GM12878 (cell line): ENCODE measurements at regions not wholly inside any gene's neighbourhood (a gene's known extent, or its start where the extent isn't known, plus 50 kb on each side); places are given as distances from the start of the nearest gene placed in this dataset.

Experiments
- ATAC-seq: fragments of 200-7000 bp; cut with Tn5 transposase; 3 replicates; pipeline ENCODE4 v1.9.1; 2020; ENCODE audit warnings: mild to moderate bottlenecking, moderate library complexity
- BruUV-seq: library from RNA; stranded (reverse); fragments of 400-500 nt; replicated peaks from 2 replicates; lab custom pipeline; 2021; lab: Mats Ljungman, UMichigan
- CTCF ChIA-PET: fragments of 300-600 bp; sonication (Branson Sonifier 250); formaldehyde crosslinking; extraction: SDS; loops from one replicate; lab custom pipeline; 2021; ENCODE audit warnings: inconsistent platforms; lab: Yijun Ruan, JAX
- POLR2A ChIA-PET: fragments of 350-600 bp; formaldehyde crosslinking; extraction: SDS; loops from one replicate; lab custom pipeline; 2021; ENCODE audit warnings: inconsistent platforms; lab: Charles Lee
- RAD21 ChIA-PET: fragments of 300-600 bp; sonication (Branson Sonifier 250); formaldehyde crosslinking; loops from one replicate; lab custom pipeline; 2023; ENCODE audit warnings: antibody characterized with exemption; ENCODE audit not compliant: unreplicated experiment; lab: Charles Lee
- SMC1A ChIA-PET: fragments of 300-600 bp; sonication (Branson Sonifier 250); formaldehyde crosslinking; loops from one replicate; lab custom pipeline; 2023; ENCODE audit not compliant: unreplicated experiment, uncharacterized antibody; lab: Charles Lee
- DNase-seq: peaks from one replicate; pipeline ENCODE4 v3.0.0-alpha.2; 2011; ENCODE audit warnings: low read depth, low spot score
- FAIRE-seq: peaks from 3 replicates; lab custom pipeline; 2011; peaks lifted over from hg19 to GRCh38; lab: Jason Lieb, UNC
- H2AFZ ChIP-seq: 2 replicates; pipeline ENCODE4 v1.6.0; 2011; ENCODE audit warnings: low read depth, low read length, control low read depth; ENCODE audit not compliant: control insufficient read depth
- H3K27ac ChIP-seq: 2 replicates; pipeline ENCODE4 v1.5.1; 2011; ENCODE audit warnings: control low read depth; ENCODE audit not compliant: control insufficient read depth, insufficient read depth
- H3K27me3 ChIP-seq, 2 experiments: replicated peaks in 1 of 2; 2 replicates each; pipeline versions ENCODE4 v1.6.0 to v1.6.1; 2011; ENCODE audit warnings: low read length in 1 of 2; ENCODE audit not compliant: control insufficient read depth in 2 of 2, insufficient read depth in 2 of 2
- H3K36me3 ChIP-seq, 2 experiments: 2 replicates each; pipeline ENCODE4 v1.5.1; 2011; ENCODE audit warnings: low read length in 1 of 2; ENCODE audit not compliant: control insufficient read depth in 2 of 2, insufficient read depth in 2 of 2
- H3K4me1 ChIP-seq: 2 replicates; pipeline ENCODE4 v1.6.1; 2011; ENCODE audit warnings: mild to moderate bottlenecking, low read length, moderate library complexity, mixed read lengths; ENCODE audit not compliant: control insufficient read depth, insufficient read depth
- H3K4me2 ChIP-seq: 2 replicates; pipeline ENCODE4 v1.6.0; 2011; ENCODE audit warnings: control low read depth; ENCODE audit not compliant: control insufficient read depth, insufficient read depth
- H3K4me3 ChIP-seq: fragments of 200-600 bp; sonication (generic); 2 replicates; pipeline ENCODE4 v1.5.1; 2016
- H3K79me2 ChIP-seq: 2 replicates; pipeline ENCODE4 v1.6.0; 2011; ENCODE audit warnings: low read length; ENCODE audit not compliant: control insufficient read depth, insufficient read depth
- H3K9ac ChIP-seq: 2 replicates; pipeline ENCODE4 v1.8.0; 2011; ENCODE audit warnings: low read length, control low read depth, mixed read lengths; ENCODE audit not compliant: control insufficient read depth, insufficient read depth
- H3K9me3 ChIP-seq: replicated peaks from 3 replicates; pipeline ENCODE4 v1.5.1; 2011; ENCODE audit warnings: mild to moderate bottlenecking, low read length; ENCODE audit not compliant: control insufficient read depth, insufficient read depth
- H4K20me1 ChIP-seq: 2 replicates; pipeline ENCODE4 v1.6.0; 2011; ENCODE audit not compliant: control insufficient read depth, insufficient read depth
- ATF3 ChIP-seq: IDR thresholded peaks from 2 replicates; pipeline ENCODE4 v1.6.1; 2011; ENCODE audit warnings: low read depth, mild to moderate bottlenecking, low read length, moderate library complexity, borderline replicate concordance; ENCODE audit errors: extremely low read depth
- BRCA1 ChIP-seq: IDR thresholded peaks from 2 replicates; pipeline ENCODE4 v1.6.1; 2011; ENCODE audit warnings: low read depth, low read length, improper control_type of control experiment
- EZH2 ChIP-seq: IDR thresholded peaks from 2 replicates; pipeline ENCODE4 v1.6.1; 2012; ENCODE audit warnings: low read depth, mild to moderate bottlenecking, control low read depth, inconsistent platforms, low read length, borderline replicate concordance; ENCODE audit not compliant: control insufficient read depth
- FOS ChIP-seq: IDR thresholded peaks from 3 replicates; pipeline ENCODE4 v1.6.1; 2011; ENCODE audit warnings: borderline replicate concordance; ENCODE audit not compliant: insufficient read length; ENCODE audit errors: extremely low read depth
- HDGF ChIP-seq: fragments of 450-650 bp; IDR thresholded peaks from 2 replicates; pipeline ENCODE4 v1.6.1; 2016; ENCODE audit warnings: antibody characterized with exemption
- KLF5 ChIP-seq: fragments of 450-650 bp; IDR thresholded peaks from 2 replicates; pipeline ENCODE4 v1.6.1; 2014; ENCODE audit warnings: mild to moderate bottlenecking; ENCODE audit not compliant: partially characterized antibody
- MXI1 ChIP-seq: fragments of 150-350 bp; IDR thresholded peaks from 2 replicates; pipeline ENCODE4 v1.6.1; 2011; ENCODE audit warnings: low read depth, mild to moderate bottlenecking, inconsistent platforms, low read length, improper control_type of control experiment
- MYB ChIP-seq: fragments of 150-350 bp; IDR thresholded peaks from 2 replicates; pipeline ENCODE4 v1.6.1; 2014; ENCODE audit warnings: mild to moderate bottlenecking, low read depth, low read length, borderline replicate concordance
- NR2C1 ChIP-seq: fragments of 450-650 bp; IDR thresholded peaks from 2 replicates; pipeline ENCODE4 v1.6.1; 2017; ENCODE audit warnings: antibody characterized with exemption, mild to moderate bottlenecking, moderate library complexity
- PAX8 ChIP-seq: fragments of 450-650 bp; IDR thresholded peaks from 2 replicates; pipeline ENCODE4 v1.6.1; 2017; ENCODE audit warnings: mild to moderate bottlenecking, moderate library complexity
- PML ChIP-seq: IDR thresholded peaks from 2 replicates; pipeline ENCODE4 v1.6.1; 2012; ENCODE audit warnings: low read length, inconsistent platforms
- POLR2AphosphoS2 ChIP-seq: IDR thresholded peaks from 2 replicates; pipeline ENCODE4 v1.6.1; 2011; ENCODE audit warnings: low read depth, mild to moderate bottlenecking, low read length, improper control_type of control experiment, moderate library complexity
- REST ChIP-seq: IDR thresholded peaks from 2 replicates; pipeline ENCODE4 v1.6.1; 2012; ENCODE audit warnings: mild to moderate bottlenecking, low read depth, low read length
- SIX5 ChIP-seq: IDR thresholded peaks from 2 replicates; pipeline ENCODE4 v1.6.1; 2011; ENCODE audit warnings: mild to moderate bottlenecking, low read depth, low read length, moderate library complexity; ENCODE audit not compliant: severe bottlenecking
- SMAD1 ChIP-seq: fragments of 450-650 bp; IDR thresholded peaks from 2 replicates; pipeline ENCODE4 v1.6.1; 2018; ENCODE audit warnings: mild to moderate bottlenecking, low read depth; ENCODE audit not compliant: partially characterized antibody
- SMC3 ChIP-seq: IDR thresholded peaks from 2 replicates; pipeline ENCODE4 v1.6.1; 2011; ENCODE audit warnings: low read length, improper control_type of control experiment, borderline replicate concordance
- SREBF1 ChIP-seq: IDR thresholded peaks from 2 replicates; pipeline ENCODE4 v1.6.1; 2012; ENCODE audit warnings: mild to moderate bottlenecking, low read length
- TCF3 ChIP-seq: IDR thresholded peaks from 2 replicates; pipeline ENCODE4 v1.6.1; 2012; ENCODE audit warnings: low read depth, mild to moderate bottlenecking, low read length, borderline replicate concordance; ENCODE audit not compliant: insufficient read depth
- ZBTB11 ChIP-seq: fragments of 450-650 bp; formaldehyde crosslinking; IDR thresholded peaks from 2 replicates; pipeline ENCODE4 v1.5.0; 2022; ENCODE audit warnings: mild to moderate bottlenecking, missing genetic modification characterization
- WGBS: methylation state at CpG from one replicate; pipeline ENCODE4 v1.1.6; 2016; ENCODE audit warnings: low lambda C conversion rate; ENCODE audit not compliant: insufficient replicate concordance, insufficient coverage; ENCODE audit errors: missing lambda C conversion rate; 5-methylcytosine and 5-hydroxymethylcytosine counted together
- in situ Hi-C: fragments of 300-500 bp; cut with MboI; formaldehyde crosslinking; loops from 9 replicates; pipeline ENCODE4 v1.14.3; 2018; ENCODE audit warnings: mixed read lengths
- intact Hi-C: fragments of 100-400 bp; cut with micrococcal nuclease; formaldehyde crosslinking; loops from one replicate; pipeline ENCODE4 v1.14.2; 2022; ENCODE audit not compliant: unreplicated experiment

- ATAC-seq (no peak), DNase-seq (no peak), FAIRE-seq (no peak)
- intact Hi-C loops: no loop called here
- ChIA-PET CTCF (no interaction called here), RAD21 (no interaction called here), SMC1A (no interaction called here), POLR2A (no interaction called here)
- no TSS peak for BruUV-seq
- H3K4me1 ChIP-seq: no peaks in the 10 kb centered on the region
- 35% methylated on average over 13 of the region's 13 CpGs for WGBS
- no peaks in the 10 kb centered on the region for H3K9me3 ChIP-seq
- no peak overlapping the region for H2AFZ ChIP-seq
- no peaks in the 10 kb centered on the region for H3K79me2 ChIP-seq
- H3K4me3 ChIP-seq: no peak overlapping the region
- H4K20me1 ChIP-seq: no peaks in the 10 kb centered on the region
- H3K36me3 ChIP-seq: no peaks in the 10 kb centered on the region
- H3K27me3 ChIP-seq: peaks cover 0 to 3% of the 10 kb centered on the region in 2 experiments; a peak in 1 of 4 replicates
- in situ Hi-C loops: no loop called here
- H3K27ac ChIP-seq: no peak overlapping the region
- TF ChIP-seq ATF3: no peak
- no peak for TF ChIP-seq TCF3
- TF ChIP-seq SIX5: no peak
- TF ChIP-seq BRCA1: no peak
- TF ChIP-seq ZBTB11: no peak
- no peak for TF ChIP-seq FOS
- TF ChIP-seq NR2C1: no peak
- no peak for TF ChIP-seq MYB
- no peak for TF ChIP-seq HDGF
- no peak for TF ChIP-seq POLR2AphosphoS2
- TF ChIP-seq SREBF1: no peak
- no peak for TF ChIP-seq PML
- TF ChIP-seq SMC3: no peak
- TF ChIP-seq MXI1: no peak
- TF ChIP-seq KLF5: no peak
- no peak for TF ChIP-seq EZH2
- no peak for TF ChIP-seq PAX8
- no peak for TF ChIP-seq REST
- no peak for TF ChIP-seq SMAD1
- H3K4me2 ChIP-seq: no peak overlapping the region
- no peak overlapping the region for H3K9ac ChIP-seq
Measured at GRCh38 chr2:128494640-128495321, 176.1 kb upstream of the HS6ST1 start.
